IPS DF 6.9 (cell line): ENCODE measurements at regions not wholly inside any gene's neighbourhood (a gene's known extent, or its start where the extent isn't known, plus 50 kb on each side); places are given as distances from the start of the nearest gene placed in this dataset.

Experiments
- DNase-seq: peaks from one replicate; pipeline ENCODE4 v3.0.0-alpha.2; 2013; ENCODE audit warnings: low read depth, low spot score
- H3K27ac ChIP-seq: one replicate; pipeline ENCODE4 v1.5.1; 2013; ENCODE audit warnings: low read length, control low read depth
- H3K27me3 ChIP-seq: 2 replicates; pipeline ENCODE4 v1.6.1; 2013; ENCODE audit warnings: mild to moderate bottlenecking, low read length; ENCODE audit not compliant: control insufficient read depth, insufficient read depth
- H3K36me3 ChIP-seq: 2 replicates; pipeline ENCODE4 v1.6.1; 2013; ENCODE audit warnings: low read length; ENCODE audit not compliant: control insufficient read depth, insufficient read depth
- H3K4me1 ChIP-seq: 2 replicates; pipeline ENCODE4 v1.6.1; 2013; ENCODE audit warnings: low read length; ENCODE audit not compliant: control insufficient read depth, insufficient read depth
- H3K4me3 ChIP-seq: 2 replicates; pipeline ENCODE4 v1.5.1; 2013; ENCODE audit warnings: mild to moderate bottlenecking, low read length
- H3K9me3 ChIP-seq: 2 replicates; pipeline ENCODE4 v1.6.1; 2013; ENCODE audit warnings: low read length, inconsistent platforms; ENCODE audit not compliant: control insufficient read depth, insufficient read depth
- WGBS: extraction: QIAGEN DNeasy Blood & Tissue Kit; methylation state at CpG from one replicate; pipeline ENCODE4 v1.1.7; 2013; ENCODE audit warnings: mixed read lengths, missing lambda C conversion rate; ENCODE audit not compliant: insufficient read length, insufficient coverage; 5-methylcytosine and 5-hydroxymethylcytosine counted together

GRCh38 chr20:40291493-40292135 lies 397.4 kb downstream of the MAFB start:
- H3K36me3 ChIP-seq = no peaks in the 10 kb centered on the region
- H3K4me3 ChIP-seq = no peak overlapping the region
- no peak overlapping the region for H3K27ac ChIP-seq
- no peak for DNase-seq
- peaks cover 3% of the 10 kb centered on the region for H3K4me1 ChIP-seq
- H3K27me3 ChIP-seq = no peaks in the 10 kb centered on the region
- no peaks in the 10 kb centered on the region for H3K9me3 ChIP-seq
- WGBS = no CpG with 5 or more reads among the region's 2 CpGs

- Histone ChIP-seq H3K27ac (no peak overlapping the region), H3K27me3 (no peaks in the 10 kb centered on the region), H3K36me3 (no peaks in the 10 kb centered on the region), H3K4me3 (no peak overlapping the region), H3K4me1 (peaks cover 3% of the 10 kb centered on the region), H3K9me3 (no peaks in the 10 kb centered on the region)
- DNase-seq = no peak
- WGBS = no CpG with 5 or more reads among the region's 2 CpGs
Observed at GRCh38 chr20:40287683-40288082, 401.4 kb downstream of the MAFB start.

- no peak overlapping the region for H3K27ac ChIP-seq
- no CpG with 5 or more reads among the region's 10 CpGs for WGBS
- DNase-seq = no peak
Observed at GRCh38 chr20:40286975-40287531, 402.0 kb downstream of the MAFB start.

GRCh38 chr20:40284611-40285010 lies 404.4 kb downstream of the MAFB start:
- no peak overlapping the region for H3K27ac ChIP-seq
- H3K9me3 ChIP-seq = no peaks in the 10 kb centered on the region
- no peak overlapping the region for H3K4me3 ChIP-seq
- peaks cover 3% of the 10 kb centered on the region for H3K4me1 ChIP-seq
- no CpG with 5 or more reads among the region's 2 CpGs for WGBS
- no peaks in the 10 kb centered on the region for H3K27me3 ChIP-seq
- no peaks in the 10 kb centered on the region for H3K36me3 ChIP-seq
- no peak for DNase-seq

More at GRCh38 chr20:40286975-40287531, 402.0 kb downstream of the MAFB start:
- Histone ChIP-seq H3K36me3 (no peaks in the 10 kb centered on the region), H3K27me3 (no peaks in the 10 kb centered on the region), H3K4me1 (peaks cover 3% of the 10 kb centered on the region), H3K4me3 (no peak overlapping the region), H3K9me3 (no peaks in the 10 kb centered on the region)

- H3K27ac ChIP-seq = no peak overlapping the region
- no peaks in the 10 kb centered on the region for H3K9me3 ChIP-seq
- no peaks in the 10 kb centered on the region for H3K36me3 ChIP-seq
- no peaks in the 10 kb centered on the region for H3K27me3 ChIP-seq
- peaks cover 4% of the 10 kb centered on the region for H3K4me1 ChIP-seq
- H3K4me3 ChIP-seq = no peak overlapping the region
- DNase-seq = no peak
- WGBS = no CpG with 5 or more reads among the region's 1 CpG
Observed at GRCh38 chr20:40283689-40284088, 405.3 kb downstream of the MAFB start.

GRCh38 chr20:40282941-40283340 lies 406.1 kb downstream of the MAFB start:
- Histone ChIP-seq H3K4me1 (peaks cover 5% of the 10 kb centered on the region), H3K36me3 (no peaks in the 10 kb centered on the region), H3K4me3 (no peak overlapping the region), H3K27ac (no peak overlapping the region), H3K27me3 (no peaks in the 10 kb centered on the region), H3K9me3 (no peaks in the 10 kb centered on the region)
- no CpG with 5 or more reads among the region's 2 CpGs for WGBS
- DNase-seq = no peak

DNA sequence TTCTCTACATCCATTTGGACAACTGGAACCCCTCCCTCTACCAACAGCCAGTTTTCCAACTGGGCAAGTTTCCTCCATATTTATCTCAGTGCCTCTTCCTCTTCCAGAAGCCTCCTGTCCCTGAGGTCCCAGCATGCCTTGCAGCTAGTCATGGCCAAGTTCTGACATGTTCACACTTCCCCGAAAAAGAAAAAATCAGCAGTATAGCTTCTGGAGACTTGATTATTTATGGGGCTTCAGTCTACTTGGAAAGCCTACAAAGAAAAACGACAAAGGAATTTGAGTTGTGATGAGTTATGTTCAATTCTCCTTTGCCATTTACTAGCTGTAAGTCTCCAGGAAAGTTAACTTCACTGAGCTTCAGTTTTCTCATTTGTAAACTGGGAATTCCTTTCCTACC lies 406.5 kb downstream of the MAFB start:
- Histone ChIP-seq H3K4me1 (peaks cover 5% of the 10 kb centered on the region), H3K4me3 (no peak overlapping the region), H3K27ac (no peak overlapping the region), H3K27me3 (no peaks in the 10 kb centered on the region), H3K9me3 (no peaks in the 10 kb centered on the region), H3K36me3 (no peaks in the 10 kb centered on the region)
- DNase-seq = no peak
- WGBS = no CpG with 5 or more reads among the region's 2 CpGs

DNA sequence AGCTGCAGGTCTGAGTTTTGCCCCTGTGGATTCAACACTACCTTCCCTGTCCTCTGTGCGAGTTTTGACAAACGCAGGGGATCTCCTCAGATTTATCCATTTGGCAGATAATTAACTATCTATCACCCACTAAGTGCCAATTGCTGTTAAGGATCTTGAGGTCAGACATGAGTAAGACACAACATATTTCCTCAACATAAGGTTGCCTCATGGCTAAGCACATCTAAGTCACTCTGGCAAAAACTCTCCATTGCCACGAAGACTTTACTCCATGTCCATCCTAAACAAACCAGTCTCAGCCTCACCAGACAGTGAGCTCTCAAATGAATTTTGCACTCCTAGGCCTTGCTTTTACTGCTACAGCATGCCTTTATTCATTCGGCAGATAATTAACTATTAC lies 408.4 kb downstream of the MAFB start:
- H3K4me1 ChIP-seq = peaks cover 2% of the 10 kb centered on the region
- H3K4me3 ChIP-seq = no peak overlapping the region
- no peaks in the 10 kb centered on the region for H3K9me3 ChIP-seq
- WGBS = no CpG with 5 or more reads among the region's 4 CpGs
- H3K36me3 ChIP-seq = no peaks in the 10 kb centered on the region
- no peak for DNase-seq
- H3K27ac ChIP-seq = no peak overlapping the region
- no peaks in the 10 kb centered on the region for H3K27me3 ChIP-seq

- H3K9me3 ChIP-seq = no peaks in the 10 kb centered on the region
- peaks cover 3% of the 10 kb centered on the region; the same call in 1 of the 2 replicates for H3K36me3 ChIP-seq
- H3K27ac ChIP-seq = no peak overlapping the region
- WGBS = no CpG with 5 or more reads among the region's 1 CpG
- no peak overlapping the region for H3K4me3 ChIP-seq
- no peak for DNase-seq
- no peaks in the 10 kb centered on the region for H3K27me3 ChIP-seq
- peaks cover 5% of the 10 kb centered on the region for H3K4me1 ChIP-seq
Observed at GRCh38 chr20:40279390-40279789, 409.6 kb downstream of the MAFB start.

GRCh38 chr20:40278673-40279072 lies 410.4 kb downstream of the MAFB start:
- H3K9me3 ChIP-seq = no peaks in the 10 kb centered on the region
- H3K4me1 ChIP-seq = peaks cover 5% of the 10 kb centered on the region
- H3K4me3 ChIP-seq = no peak overlapping the region
- peaks cover 3% of the 10 kb centered on the region; the same call in 1 of the 2 replicates for H3K36me3 ChIP-seq
- no peak overlapping the region for H3K27ac ChIP-seq
- H3K27me3 ChIP-seq = no peaks in the 10 kb centered on the region
- no peak for DNase-seq
- no CpG with 5 or more reads among the region's 3 CpGs for WGBS

GRCh38 chr20:40276301-40276700 lies 412.7 kb downstream of the MAFB start:
- DNase-seq = no peak
- no CpG with 5 or more reads among the region's 4 CpGs for WGBS

More at GRCh38 chr20:40276301-40276700, 412.7 kb downstream of the MAFB start:
- peaks cover 3% of the 10 kb centered on the region; the same call in 1 of the 2 replicates for H3K36me3 ChIP-seq
- peak overlapping the region; percentile 53 for H3K27ac ChIP-seq
- H3K9me3 ChIP-seq = no peaks in the 10 kb centered on the region
- no peak overlapping the region for H3K4me3 ChIP-seq
- H3K27me3 ChIP-seq = no peaks in the 10 kb centered on the region
- H3K4me1 ChIP-seq = peaks cover 5% of the 10 kb centered on the region
